Hepatocyte (in vitro differentiated cells): ENCODE measurements at regions not wholly inside any gene's neighbourhood (a gene's known extent, or its start where the extent isn't known, plus 50 kb on each side); places are given as distances from the start of the nearest gene placed in this dataset.

Experiments used
- DNase-seq: peaks from one replicate; pipeline ENCODE4 v3.0.0-alpha.2; 2016; ENCODE audit warnings: low spot score
- H2AFZ ChIP-seq: fragments of 200-600 bp; sonication (generic); 2 replicates; pipeline ENCODE4 v1.6.0; 2016; ENCODE audit warnings: antibody characterized with exemption, mild to moderate bottlenecking
- H3K27ac ChIP-seq: fragments of 200-600 bp; sonication (generic); 2 replicates; pipeline ENCODE4 v1.5.1; 2016; ENCODE audit warnings: mild to moderate bottlenecking
- H3K27me3 ChIP-seq: fragments of 200-600 bp; sonication (generic); 2 replicates; pipeline ENCODE4 v1.6.1; 2016
- H3K36me3 ChIP-seq: fragments of 200-600 bp; sonication (generic); replicated peaks from 2 replicates; pipeline ENCODE4 v1.5.1; 2016; ENCODE audit warnings: low read depth; ENCODE audit not compliant: insufficient read depth
- H3K4me1 ChIP-seq: fragments of 200-600 bp; sonication (generic); 2 replicates; pipeline ENCODE4 v1.5.1; 2016; ENCODE audit warnings: mild to moderate bottlenecking, moderate library complexity; ENCODE audit not compliant: insufficient read depth
- H3K4me2 ChIP-seq: fragments of 200-600 bp; sonication (generic); 2 replicates; pipeline ENCODE4 v1.6.0; 2016
- H3K4me3 ChIP-seq: fragments of 200-600 bp; sonication (generic); 2 replicates; pipeline ENCODE4 v1.5.1; 2016; ENCODE audit warnings: mild to moderate bottlenecking
- H3K79me2 ChIP-seq: fragments of 200-600 bp; sonication (generic); 2 replicates; pipeline ENCODE4 v1.6.0; 2017; ENCODE audit warnings: mild to moderate bottlenecking
- H3K9me2 ChIP-seq: fragments of 200-600 bp; sonication (generic); replicated peaks from 2 replicates; pipeline ENCODE4 v1.6.0; 2017; ENCODE audit warnings: mild to moderate bottlenecking; ENCODE audit not compliant: insufficient read depth
- H3K9me3 ChIP-seq: fragments of 200-600 bp; sonication (generic); 2 replicates; pipeline ENCODE4 v1.5.1; 2016; ENCODE audit warnings: low read depth, mild to moderate bottlenecking
- H4K20me1 ChIP-seq: fragments of 200-600 bp; sonication (generic); 2 replicates; pipeline ENCODE4 v1.6.0; 2016; ENCODE audit warnings: mild to moderate bottlenecking; ENCODE audit not compliant: insufficient read depth, poor library complexity, severe bottlenecking
- EZH2 ChIP-seq: fragments of 200-600 bp; sonication (generic); IDR thresholded peaks from 2 replicates; pipeline ENCODE4 v1.6.1; 2016; ENCODE audit warnings: antibody characterized with exemption, mild to moderate bottlenecking, borderline replicate concordance
- EZH2phosphoT487 ChIP-seq: fragments of 200-600 bp; sonication (generic); IDR thresholded peaks from one replicate; pipeline ENCODE4 v1.6.1; 2018; ENCODE audit warnings: antibody characterized with exemption, mild to moderate bottlenecking, low read depth, moderate library complexity; ENCODE audit not compliant: unreplicated experiment, severe bottlenecking
- WGBS: methylation state at CpG from one replicate; pipeline ENCODE4 v1.1.6; 2016; ENCODE audit warnings: low lambda C conversion rate; ENCODE audit errors: missing lambda C conversion rate; 5-methylcytosine and 5-hydroxymethylcytosine counted together
- TF ChIP-seq, protein P1 (sequence below): fragments of 200-600 bp; sonication (generic); IDR thresholded peaks from 2 replicates; pipeline ENCODE4 v1.5.1; 2016; ENCODE audit warnings: antibody characterized with exemption, mild to moderate bottlenecking; ENCODE audit not compliant: poor library complexity

DNA sequence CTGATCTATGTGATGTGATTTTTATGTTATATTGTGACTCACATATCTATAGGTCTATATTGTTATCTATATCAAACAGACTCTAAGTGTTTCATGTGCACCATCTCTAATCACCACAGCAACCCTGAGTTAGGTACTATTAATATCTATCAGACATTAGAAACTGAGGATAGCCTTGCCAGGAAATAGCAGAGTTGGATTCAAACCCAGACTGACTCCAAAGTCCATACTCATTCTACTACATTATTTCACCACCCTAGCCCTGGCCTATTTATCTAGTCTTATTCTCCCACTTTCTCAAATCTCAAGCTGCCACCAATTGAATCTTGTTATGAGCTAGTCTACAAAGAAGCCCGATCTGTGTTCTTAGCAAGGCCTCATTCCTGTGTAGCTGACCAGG is 65.4 kb upstream of the GNAO1 start:
- H3K36me3 ChIP-seq, result no peaks in the 10 kb centered on the region
- H3K79me2 ChIP-seq, result no peaks in the 10 kb centered on the region
- TF ChIP-seq, protein P1, sequence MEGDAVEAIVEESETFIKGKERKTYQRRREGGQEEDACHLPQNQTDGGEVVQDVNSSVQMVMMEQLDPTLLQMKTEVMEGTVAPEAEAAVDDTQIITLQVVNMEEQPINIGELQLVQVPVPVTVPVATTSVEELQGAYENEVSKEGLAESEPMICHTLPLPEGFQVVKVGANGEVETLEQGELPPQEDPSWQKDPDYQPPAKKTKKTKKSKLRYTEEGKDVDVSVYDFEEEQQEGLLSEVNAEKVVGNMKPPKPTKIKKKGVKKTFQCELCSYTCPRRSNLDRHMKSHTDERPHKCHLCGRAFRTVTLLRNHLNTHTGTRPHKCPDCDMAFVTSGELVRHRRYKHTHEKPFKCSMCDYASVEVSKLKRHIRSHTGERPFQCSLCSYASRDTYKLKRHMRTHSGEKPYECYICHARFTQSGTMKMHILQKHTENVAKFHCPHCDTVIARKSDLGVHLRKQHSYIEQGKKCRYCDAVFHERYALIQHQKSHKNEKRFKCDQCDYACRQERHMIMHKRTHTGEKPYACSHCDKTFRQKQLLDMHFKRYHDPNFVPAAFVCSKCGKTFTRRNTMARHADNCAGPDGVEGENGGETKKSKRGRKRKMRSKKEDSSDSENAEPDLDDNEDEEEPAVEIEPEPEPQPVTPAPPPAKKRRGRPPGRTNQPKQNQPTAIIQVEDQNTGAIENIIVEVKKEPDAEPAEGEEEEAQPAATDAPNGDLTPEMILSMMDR, result no peak
- TF ChIP-seq EZH2phosphoT487 (no peak), EZH2 (no peak)
- no peaks in the 10 kb centered on the region for H3K4me1 ChIP-seq
- H3K27me3 ChIP-seq, result peaks cover 15% of the 10 kb centered on the region
- no peaks in the 10 kb centered on the region for H3K9me3 ChIP-seq
- 100% methylated on average over 1 of the region's 1 CpG for WGBS
- H3K9me2 ChIP-seq, result no peaks in the 10 kb centered on the region
- no peak overlapping the region for H3K4me2 ChIP-seq
- no peak for DNase-seq
- H3K27ac ChIP-seq, result no peak overlapping the region
- H2AFZ ChIP-seq, result no peak overlapping the region
- no peaks in the 10 kb centered on the region for H4K20me1 ChIP-seq
- H3K4me3 ChIP-seq, result no peak overlapping the region

DNA sequence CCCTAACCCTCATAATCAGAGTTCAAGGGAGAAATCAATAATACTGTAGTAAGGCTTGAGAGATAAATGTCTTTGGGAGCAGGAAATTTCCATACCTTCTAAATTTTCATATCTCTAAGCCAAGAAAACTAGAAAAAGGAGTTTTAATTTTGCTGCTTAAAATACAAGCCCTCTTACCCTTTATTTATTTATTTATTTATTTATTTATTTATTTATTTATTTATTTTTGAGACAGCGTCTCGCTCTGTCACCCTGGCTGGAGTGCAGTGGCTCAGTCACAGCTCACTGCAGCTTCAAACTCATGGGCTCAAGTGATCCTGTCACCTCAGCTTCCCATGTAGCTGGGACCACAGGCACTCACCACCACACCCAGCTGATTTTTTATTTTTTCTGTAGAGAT is 69.0 kb upstream of the GNAO1 start:
- no peak overlapping the region for H3K4me2 ChIP-seq
- WGBS, result 90% methylated on average over 2 of the region's 2 CpGs
- TF ChIP-seq EZH2phosphoT487 (no peak), EZH2 (no peak)
- TF ChIP-seq, protein P1, result no peak

DNA sequence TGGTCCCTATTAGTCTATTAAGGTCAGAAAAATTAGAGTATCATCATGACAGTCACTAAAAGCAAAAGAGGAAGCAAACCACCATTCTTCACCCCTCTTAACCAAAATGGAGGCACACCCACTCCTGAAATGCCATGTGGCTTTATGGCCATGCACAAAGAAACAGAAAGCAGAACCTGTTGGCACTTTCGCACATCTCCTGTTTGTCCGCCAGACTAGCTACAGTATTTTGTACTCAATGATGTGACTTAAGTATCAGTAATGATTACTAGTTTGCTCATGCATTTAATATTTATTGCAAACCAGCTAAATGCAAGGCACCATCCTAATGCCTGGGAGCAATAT is 70.2 kb upstream of the GNAO1 start:
- DNase-seq, result no peak
- H2AFZ ChIP-seq, result no peak overlapping the region
- WGBS, result 100% methylated on average over 2 of the region's 2 CpGs
- no peaks in the 10 kb centered on the region for H3K9me2 ChIP-seq
- H4K20me1 ChIP-seq, result no peaks in the 10 kb centered on the region
- H3K4me1 ChIP-seq, result no peaks in the 10 kb centered on the region
- no peaks in the 10 kb centered on the region for H3K79me2 ChIP-seq
- no peaks in the 10 kb centered on the region for H3K36me3 ChIP-seq
- no peak for TF ChIP-seq EZH2
- TF ChIP-seq, protein P1, result no peak
- TF ChIP-seq EZH2phosphoT487, result no peak
- no peak overlapping the region for H3K4me2 ChIP-seq
- H3K27ac ChIP-seq, result no peak overlapping the region
- H3K9me3 ChIP-seq, result no peaks in the 10 kb centered on the region
- no peak overlapping the region for H3K4me3 ChIP-seq
- peaks cover 22% of the 10 kb centered on the region for H3K27me3 ChIP-seq

More for the DNA sequence above, 69.0 kb upstream of the GNAO1 start:
- Histone ChIP-seq H3K27ac (no peak overlapping the region), H3K36me3 (no peaks in the 10 kb centered on the region), H3K9me3 (no peaks in the 10 kb centered on the region), H2AFZ (no peak overlapping the region), H3K4me1 (no peaks in the 10 kb centered on the region), H3K9me2 (no peaks in the 10 kb centered on the region), H4K20me1 (no peaks in the 10 kb centered on the region), H3K79me2 (no peaks in the 10 kb centered on the region), H3K4me3 (no peak overlapping the region), H3K27me3 (peaks cover 15% of the 10 kb centered on the region)
- DNase-seq, result no peak

DNA sequence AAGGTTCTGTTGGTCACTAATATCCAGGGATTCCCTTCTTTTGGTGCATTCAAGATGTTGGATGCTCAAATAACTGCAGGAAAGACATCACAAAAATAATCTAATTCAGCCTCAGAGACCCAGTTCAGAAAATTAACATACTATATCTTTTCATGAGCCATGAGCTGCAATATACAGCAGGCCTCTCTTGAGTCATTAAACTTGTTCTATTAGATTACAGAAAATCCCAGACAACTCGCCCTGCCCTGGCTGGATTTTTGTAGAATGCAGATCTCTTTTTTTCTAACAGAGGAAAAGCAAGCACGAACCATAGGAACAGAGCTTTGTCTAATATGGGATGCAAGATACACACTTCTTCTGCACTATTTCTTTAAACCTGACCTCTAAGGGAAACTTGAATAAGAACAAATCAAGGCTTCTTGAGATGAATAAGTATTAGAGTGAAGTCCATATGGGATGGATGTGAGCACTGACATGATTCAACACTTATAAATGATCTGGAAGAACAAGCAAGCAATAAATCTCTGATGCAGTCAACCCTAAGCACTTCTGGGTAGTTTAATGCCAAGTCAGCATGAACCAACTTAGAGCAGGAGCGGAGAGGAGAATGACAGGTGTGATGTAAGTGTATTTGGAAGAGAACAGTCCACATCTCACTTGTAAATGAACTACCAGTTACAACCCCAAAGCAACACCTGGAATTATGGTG is 70.7 kb upstream of the GNAO1 start:
- Histone ChIP-seq H4K20me1 (no peaks in the 10 kb centered on the region), H3K79me2 (no peaks in the 10 kb centered on the region), H3K4me2 (no peak overlapping the region), H3K4me1 (no peaks in the 10 kb centered on the region), H3K27me3 (peaks cover 22% of the 10 kb centered on the region), H3K9me2 (no peaks in the 10 kb centered on the region), H3K36me3 (no peaks in the 10 kb centered on the region), H3K27ac (no peak overlapping the region), H2AFZ (no peak overlapping the region), H3K9me3 (no peaks in the 10 kb centered on the region), H3K4me3 (no peak overlapping the region)
- no peak for TF ChIP-seq EZH2phosphoT487
- WGBS, result 78% methylated on average over 3 of the region's 3 CpGs
- no peak for DNase-seq
